BLaER1 treated with 17β-estradiol and CSF1 and Interleukin-3, amounts not matched to agents 10 nM and 100 nM (cell line): ENCODE measurements at regions not wholly inside any gene's neighbourhood (a gene's known extent, or its start where the extent isn't known, plus 50 kb on each side); places are given as distances from the start of the nearest gene placed in this dataset.
"Not testable (repeated sequence)": the region's sequence is repeated elsewhere in the genome, so short reads cannot be mapped to it uniquely, and the experiment has no call there.

Experiments used
- H3K27ac ChIP-seq, 11 experiments: shearing (Covaris generic); formaldehyde crosslinking; 2 replicates each; pipeline ENCODE4 v1.8.1; 2022
- H3K27me3 ChIP-seq, 11 experiments: shearing (Covaris generic); formaldehyde crosslinking; 2 replicates each; pipeline ENCODE4 v1.8.1; 2022
- H3K36me3 ChIP-seq, 11 experiments: shearing (Covaris generic); formaldehyde crosslinking; 2 replicates each; pipeline ENCODE4 v1.8.1; 2022
- H3K4me1 ChIP-seq, 10 experiments: shearing (Covaris generic); formaldehyde crosslinking; 2 replicates each; pipeline ENCODE4 v1.8.1; 2022
- H3K4me2 ChIP-seq, 11 experiments: shearing (Covaris generic); formaldehyde crosslinking; 2 replicates each; pipeline ENCODE4 v1.8.1; 2022
- H3K4me3 ChIP-seq, 10 experiments: shearing (Covaris generic); formaldehyde crosslinking; 2 replicates each; pipeline ENCODE4 v1.8.1; 2022
- H3K9ac ChIP-seq, 11 experiments: shearing (Covaris generic); formaldehyde crosslinking; 2 replicates each; pipeline ENCODE4 v1.8.1; 2022
- H3K9me3 ChIP-seq, 11 experiments: shearing (Covaris generic); formaldehyde crosslinking; replicated peaks in 1 of 11; 2 replicates each; pipeline ENCODE4 v1.8.1; 2022
- H4K20me1 ChIP-seq, 11 experiments: shearing (Covaris generic); formaldehyde crosslinking; 2 replicates each; pipeline ENCODE4 v1.8.1; 2022
- Cebpa-rat ChIP-seq, 11 experiments: shearing (Covaris generic); IDR thresholded peaks; 2 replicates each; pipeline ENCODE4 v1.8.1; 2022

- Histone ChIP-seq H3K9ac (no peak overlapping the region), H3K4me2 (no peak overlapping the region), H3K4me3 (no peak overlapping the region), H3K9me3 (no peaks in the 10 kb centered on the region; a peak in 1 of 22 replicates), H3K4me1 (no peaks in the 10 kb centered on the region), H3K27me3 (no peaks in the 10 kb centered on the region), H3K27ac (no peak overlapping the region), H3K36me3 (no peaks in the 10 kb centered on the region), H4K20me1 (no peaks in the 10 kb centered on the region)
- TF ChIP-seq Cebpa-rat (IDR thresholded peaks at IDR 0.05), result no peak
Observed at GRCh38 chr4:55269470-55269869, 76.6 kb upstream of the SRD5A3 start.

- Histone ChIP-seq H3K4me2 (no peak overlapping the region), H4K20me1 (no peaks in the 10 kb centered on the region), H3K36me3 (no peaks in the 10 kb centered on the region), H3K27ac (no peak overlapping the region), H3K27me3 (no peaks in the 10 kb centered on the region), H3K4me3 (no peak overlapping the region), H3K9me3 (no peaks in the 10 kb centered on the region; a peak in 1 of 22 replicates), H3K4me1 (no peaks in the 10 kb centered on the region), H3K9ac (no peak overlapping the region)
- TF ChIP-seq Cebpa-rat (IDR thresholded peaks at IDR 0.05), result no peak
Observed at GRCh38 chr4:55269995-55270394, 76.0 kb upstream of the SRD5A3 start.

- no peaks in the 10 kb centered on the region for H3K36me3 ChIP-seq
- no peak overlapping the region for H3K4me3 ChIP-seq
- H3K27me3 ChIP-seq, result no peaks in the 10 kb centered on the region
- H3K9ac ChIP-seq, result no peak overlapping the region
- no peak overlapping the region for H3K4me2 ChIP-seq
- no peak overlapping the region for H3K27ac ChIP-seq
- no peak for TF ChIP-seq Cebpa-rat (IDR thresholded peaks at IDR 0.05)
- H3K9me3 ChIP-seq, result no peaks in the 10 kb centered on the region; a peak in 1 of 22 replicates
- H3K4me1 ChIP-seq, result no peaks in the 10 kb centered on the region
- no peaks in the 10 kb centered on the region for H4K20me1 ChIP-seq
Observed at GRCh38 chr4:55270481-55270880, 75.6 kb upstream of the SRD5A3 start.

- no peak overlapping the region for H3K4me2 ChIP-seq
- H3K9ac ChIP-seq, result no peak overlapping the region
- no peak overlapping the region for H3K4me3 ChIP-seq
- H3K36me3 ChIP-seq, result no peaks in the 10 kb centered on the region
- H3K27me3 ChIP-seq, result no peaks in the 10 kb centered on the region
- no peaks in the 10 kb centered on the region for H4K20me1 ChIP-seq
- H3K27ac ChIP-seq, result no peak overlapping the region
- H3K9me3 ChIP-seq, result no peaks in the 10 kb centered on the region; a peak in 1 of 22 replicates
- TF ChIP-seq Cebpa-rat (IDR thresholded peaks at IDR 0.05), result no peak
- H3K4me1 ChIP-seq, result no peaks in the 10 kb centered on the region
Observed at GRCh38 chr4:55272102-55272501, 73.9 kb upstream of the SRD5A3 start.

- H3K4me2 ChIP-seq, result no peak overlapping the region
- H4K20me1 ChIP-seq, result no peaks in the 10 kb centered on the region
- no peaks in the 10 kb centered on the region for H3K4me1 ChIP-seq
Observed at GRCh38 chr4:55272589-55272988, 73.5 kb upstream of the SRD5A3 start.

GRCh38 chr4:55277011-55277410 lies 69.0 kb upstream of the SRD5A3 start:
- H3K4me3 ChIP-seq, result no peak overlapping the region

More at GRCh38 chr4:55272589-55272988, 73.5 kb upstream of the SRD5A3 start:
- no peak for TF ChIP-seq Cebpa-rat (IDR thresholded peaks at IDR 0.05)
- Histone ChIP-seq H3K4me3 (no peak overlapping the region), H3K36me3 (no peaks in the 10 kb centered on the region), H3K27me3 (no peaks in the 10 kb centered on the region), H3K27ac (no peak overlapping the region), H3K9me3 (no peaks in the 10 kb centered on the region; a peak in 1 of 22 replicates), H3K9ac (no peak overlapping the region)

GRCh38 chr4:55278316-55278715 lies 67.7 kb upstream of the SRD5A3 start:
- Histone ChIP-seq H4K20me1 (no peaks in the 10 kb centered on the region), H3K4me3 (no peak overlapping the region), H3K27ac (no peak overlapping the region), H3K4me2 (no peak overlapping the region), H3K27me3 (no peaks in the 10 kb centered on the region), H3K9ac (no peak overlapping the region), H3K36me3 (no peaks in the 10 kb centered on the region), H3K9me3 (peaks cover 17 to 32% (median 25%) of the 10 kb centered on the region in 11 experiments), H3K4me1 (no peaks in the 10 kb centered on the region)
- no peak for TF ChIP-seq Cebpa-rat (IDR thresholded peaks at IDR 0.05)

More at GRCh38 chr4:55277011-55277410, 69.0 kb upstream of the SRD5A3 start:
- Histone ChIP-seq H3K36me3 (no peaks in the 10 kb centered on the region), H3K9ac (no peak overlapping the region), H4K20me1 (no peaks in the 10 kb centered on the region), H3K4me2 (no peak overlapping the region), H3K4me1 (no peaks in the 10 kb centered on the region), H3K9me3 (peaks cover 11 to 19% (median 13%) of the 10 kb centered on the region in 11 experiments), H3K27me3 (no peaks in the 10 kb centered on the region), H3K27ac (no peak overlapping the region)
- TF ChIP-seq Cebpa-rat (IDR thresholded peaks at IDR 0.05), result no peak

GRCh38 chr4:55280474-55280873 lies 65.6 kb upstream of the SRD5A3 start:
- not testable (repeated sequence) for H3K4me1 ChIP-seq, H3K9ac ChIP-seq, H3K4me3 ChIP-seq, H3K36me3 ChIP-seq, H3K27ac ChIP-seq, H3K4me2 ChIP-seq, H3K27me3 ChIP-seq, H4K20me1 ChIP-seq
- H3K9me3 ChIP-seq, result peaks cover 36 to 53% (median 47%) of the 10 kb centered on the region in 11 experiments

GRCh38 chr4:55281118-55281683 lies 64.8 kb upstream of the SRD5A3 start:
- H3K9ac ChIP-seq, H3K4me3 ChIP-seq, H3K36me3 ChIP-seq, H3K27me3 ChIP-seq, H3K4me2 ChIP-seq, H4K20me1 ChIP-seq, H3K27ac ChIP-seq, H3K4me1 ChIP-seq: not testable (repeated sequence)
- peaks cover 38 to 55% (median 49%) of the 10 kb centered on the region in 11 experiments for H3K9me3 ChIP-seq

- no peaks in the 10 kb centered on the region for H3K27me3 ChIP-seq
- H3K4me1 ChIP-seq, result peaks cover 0 to 6% (median 0%) of the 10 kb centered on the region in 10 experiments; a peak in 3 of 20 replicates
- no peak overlapping the region for H3K9ac ChIP-seq
- H3K4me3 ChIP-seq, result no peak overlapping the region
- peaks cover 38 to 55% (median 51%) of the 10 kb centered on the region in 11 experiments for H3K9me3 ChIP-seq
- no peak overlapping the region for H3K27ac ChIP-seq
- H3K4me2 ChIP-seq, result no peak overlapping the region
- H4K20me1 ChIP-seq, result no peaks in the 10 kb centered on the region
- TF ChIP-seq Cebpa-rat (IDR thresholded peaks at IDR 0.05), result no peak
- no peaks in the 10 kb centered on the region; a peak in 1 of 22 replicates for H3K36me3 ChIP-seq
Observed at GRCh38 chr4:55284331-55284730, 61.7 kb upstream of the SRD5A3 start.
